ENCODE measurements at regions not wholly inside any gene's neighbourhood (a gene's known extent, or its start where the extent isn't known, plus 50 kb on each side); places are given as distances from the start of the nearest gene placed in this dataset.

DNA sequence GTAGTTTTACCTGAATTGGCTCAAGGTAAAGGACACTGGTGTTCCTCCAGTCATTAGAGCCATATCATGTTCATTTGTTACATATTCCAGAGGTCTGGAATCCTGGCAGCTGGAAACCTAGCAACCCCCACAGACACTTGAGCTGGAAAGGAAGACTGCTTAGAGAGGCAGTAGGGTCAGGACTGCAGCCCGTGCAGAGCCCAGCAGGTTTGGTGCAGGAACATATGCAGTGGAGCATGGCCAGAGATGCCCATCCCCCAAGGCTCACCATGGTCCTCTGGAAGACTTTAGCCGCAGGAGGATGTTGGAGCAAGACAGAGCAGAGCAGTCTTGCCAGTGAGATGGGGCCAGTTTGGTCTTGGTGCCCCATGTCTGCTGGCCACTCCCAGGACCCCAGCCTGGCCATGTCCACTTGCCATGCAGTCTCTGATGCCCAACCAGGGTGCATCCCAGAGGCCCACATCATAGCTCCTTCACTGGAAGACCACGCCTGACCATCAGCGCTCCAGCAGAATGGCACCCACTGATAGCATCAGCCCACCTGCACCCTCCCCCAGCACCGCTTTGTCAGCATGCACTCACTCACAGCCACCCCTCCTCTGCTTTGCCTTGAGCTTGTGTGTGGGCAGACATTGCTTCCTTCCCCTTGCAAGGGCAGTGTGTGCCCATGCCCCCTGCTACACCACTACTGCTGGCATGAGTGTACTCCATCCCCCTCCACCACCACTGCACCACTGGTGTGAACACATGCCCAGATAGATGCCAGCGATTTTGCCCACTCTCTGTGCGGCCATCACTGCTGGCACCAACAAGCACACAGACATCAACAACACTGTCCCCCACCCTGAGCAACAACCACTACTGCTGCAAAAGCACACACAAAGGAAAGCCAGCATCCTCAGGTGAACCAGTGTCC, 190.3 kb upstream of the SPOCK3 start:
- TF ChIP-seq EZH2 (IDR thresholded peaks at IDR 0.05) (no peak), POLR2AphosphoS5 (IDR thresholded peaks at IDR 0.05; ENCODE audit: borderline replicate concordance, low read depth, low read length) (no peak)
